ENCODE measurements at regions not wholly inside any gene's neighbourhood (a gene's known extent, or its start where the extent isn't known, plus 50 kb on each side); places are given as distances from the start of the nearest gene placed in this dataset.

DNA sequence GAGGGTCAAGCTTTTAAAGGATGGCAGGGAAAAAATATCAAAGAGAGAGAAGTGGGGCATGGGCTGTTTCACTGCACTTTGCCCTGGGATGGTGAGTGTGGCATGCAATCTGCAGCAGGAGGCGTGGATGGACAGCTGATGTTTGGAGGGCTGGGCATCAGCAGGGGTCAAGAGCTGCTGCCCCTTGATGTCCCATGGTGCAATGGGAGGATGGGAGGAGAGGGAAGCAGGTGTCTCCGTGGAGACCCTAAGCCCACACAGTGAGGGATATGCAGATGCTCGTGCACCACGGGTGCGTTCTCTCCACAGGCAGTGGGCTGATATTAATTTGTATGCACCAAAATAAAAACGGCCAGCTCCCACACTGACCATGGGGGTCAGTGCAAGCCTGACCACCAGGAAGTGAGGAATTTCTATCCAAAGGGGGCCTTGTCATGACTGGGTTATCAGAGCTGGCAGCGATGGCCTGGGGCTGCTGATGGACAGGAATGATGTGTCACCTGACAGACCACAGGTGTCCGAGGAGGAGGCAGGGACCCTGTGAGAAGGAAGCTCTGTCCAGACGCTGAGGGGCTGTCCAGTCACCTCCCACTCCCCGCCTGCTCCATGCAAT is 183.6 kb downstream of the IRF8 start:
- intact Hi-C loops (cut with micrococcal nuclease; ENCODE audit: unreplicated experiment), result no loop called here
- in situ Hi-C loops (cut with HindIII; ENCODE audit: low pct_unique_long_range_greater_than_20kb, low sequenced_read_pairs), result no loop called here
- H3K4me1 ChIP-seq (ENCODE audit: control insufficient read depth, insufficient read depth, low read length), result no peaks in the 10 kb centered on the region
- no peaks in the 10 kb centered on the region for H3K36me3 ChIP-seq (ENCODE audit: control insufficient read depth, insufficient read depth, low read length)
- DNase-seq (ENCODE audit: low read depth, low spot score), result no peak
- TF ChIP-seq POLR2AphosphoS5 (IDR thresholded peaks at IDR 0.05; ENCODE audit: low read depth, low read length) (no peak), TCF7L2 (IDR thresholded peaks at IDR 0.05; ENCODE audit: low read depth, low read length) (no peak), SIN3A (IDR thresholded peaks at IDR 0.05; ENCODE audit: borderline replicate concordance, insufficient read depth, low read depth, low read length) (no peak)
- TF ChIP-seq, protein P1, sequence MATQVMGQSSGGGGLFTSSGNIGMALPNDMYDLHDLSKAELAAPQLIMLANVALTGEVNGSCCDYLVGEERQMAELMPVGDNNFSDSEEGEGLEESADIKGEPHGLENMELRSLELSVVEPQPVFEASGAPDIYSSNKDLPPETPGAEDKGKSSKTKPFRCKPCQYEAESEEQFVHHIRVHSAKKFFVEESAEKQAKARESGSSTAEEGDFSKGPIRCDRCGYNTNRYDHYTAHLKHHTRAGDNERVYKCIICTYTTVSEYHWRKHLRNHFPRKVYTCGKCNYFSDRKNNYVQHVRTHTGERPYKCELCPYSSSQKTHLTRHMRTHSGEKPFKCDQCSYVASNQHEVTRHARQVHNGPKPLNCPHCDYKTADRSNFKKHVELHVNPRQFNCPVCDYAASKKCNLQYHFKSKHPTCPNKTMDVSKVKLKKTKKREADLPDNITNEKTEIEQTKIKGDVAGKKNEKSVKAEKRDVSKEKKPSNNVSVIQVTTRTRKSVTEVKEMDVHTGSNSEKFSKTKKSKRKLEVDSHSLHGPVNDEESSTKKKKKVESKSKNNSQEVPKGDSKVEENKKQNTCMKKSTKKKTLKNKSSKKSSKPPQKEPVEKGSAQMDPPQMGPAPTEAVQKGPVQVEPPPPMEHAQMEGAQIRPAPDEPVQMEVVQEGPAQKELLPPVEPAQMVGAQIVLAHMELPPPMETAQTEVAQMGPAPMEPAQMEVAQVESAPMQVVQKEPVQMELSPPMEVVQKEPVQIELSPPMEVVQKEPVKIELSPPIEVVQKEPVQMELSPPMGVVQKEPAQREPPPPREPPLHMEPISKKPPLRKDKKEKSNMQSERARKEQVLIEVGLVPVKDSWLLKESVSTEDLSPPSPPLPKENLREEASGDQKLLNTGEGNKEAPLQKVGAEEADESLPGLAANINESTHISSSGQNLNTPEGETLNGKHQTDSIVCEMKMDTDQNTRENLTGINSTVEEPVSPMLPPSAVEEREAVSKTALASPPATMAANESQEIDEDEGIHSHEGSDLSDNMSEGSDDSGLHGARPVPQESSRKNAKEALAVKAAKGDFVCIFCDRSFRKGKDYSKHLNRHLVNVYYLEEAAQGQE (IDR thresholded peaks at IDR 0.05; ENCODE audit: insufficient read depth in 1 of 2, low read depth in 2 of 2, low read length in 1 of 2), result no peak
- TF ChIP-seq, protein P2, sequence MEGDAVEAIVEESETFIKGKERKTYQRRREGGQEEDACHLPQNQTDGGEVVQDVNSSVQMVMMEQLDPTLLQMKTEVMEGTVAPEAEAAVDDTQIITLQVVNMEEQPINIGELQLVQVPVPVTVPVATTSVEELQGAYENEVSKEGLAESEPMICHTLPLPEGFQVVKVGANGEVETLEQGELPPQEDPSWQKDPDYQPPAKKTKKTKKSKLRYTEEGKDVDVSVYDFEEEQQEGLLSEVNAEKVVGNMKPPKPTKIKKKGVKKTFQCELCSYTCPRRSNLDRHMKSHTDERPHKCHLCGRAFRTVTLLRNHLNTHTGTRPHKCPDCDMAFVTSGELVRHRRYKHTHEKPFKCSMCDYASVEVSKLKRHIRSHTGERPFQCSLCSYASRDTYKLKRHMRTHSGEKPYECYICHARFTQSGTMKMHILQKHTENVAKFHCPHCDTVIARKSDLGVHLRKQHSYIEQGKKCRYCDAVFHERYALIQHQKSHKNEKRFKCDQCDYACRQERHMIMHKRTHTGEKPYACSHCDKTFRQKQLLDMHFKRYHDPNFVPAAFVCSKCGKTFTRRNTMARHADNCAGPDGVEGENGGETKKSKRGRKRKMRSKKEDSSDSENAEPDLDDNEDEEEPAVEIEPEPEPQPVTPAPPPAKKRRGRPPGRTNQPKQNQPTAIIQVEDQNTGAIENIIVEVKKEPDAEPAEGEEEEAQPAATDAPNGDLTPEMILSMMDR (IDR thresholded peaks at IDR 0.05), result no peak
- BruUV-seq (replicated peaks), result no TSS peak
- no peaks in the 10 kb centered on the region for H3K27me3 ChIP-seq (ENCODE audit: control insufficient read depth, insufficient read depth, low read length)
- ATAC-seq, result no peak
- H3K9me3 ChIP-seq (ENCODE audit: control insufficient read depth, insufficient read depth, low read depth, low read length), result no peaks in the 10 kb centered on the region
- CTCF ChIA-PET, result no interaction called here
- H3K27ac ChIP-seq (ENCODE audit: low read length), result no peak overlapping the region
- POLR2A ChIA-PET, result no interaction called here
- H3K4me3 ChIP-seq (ENCODE audit: low read depth in 2 of 2, low read length in 2 of 2), result no peak overlapping the region

DNA sequence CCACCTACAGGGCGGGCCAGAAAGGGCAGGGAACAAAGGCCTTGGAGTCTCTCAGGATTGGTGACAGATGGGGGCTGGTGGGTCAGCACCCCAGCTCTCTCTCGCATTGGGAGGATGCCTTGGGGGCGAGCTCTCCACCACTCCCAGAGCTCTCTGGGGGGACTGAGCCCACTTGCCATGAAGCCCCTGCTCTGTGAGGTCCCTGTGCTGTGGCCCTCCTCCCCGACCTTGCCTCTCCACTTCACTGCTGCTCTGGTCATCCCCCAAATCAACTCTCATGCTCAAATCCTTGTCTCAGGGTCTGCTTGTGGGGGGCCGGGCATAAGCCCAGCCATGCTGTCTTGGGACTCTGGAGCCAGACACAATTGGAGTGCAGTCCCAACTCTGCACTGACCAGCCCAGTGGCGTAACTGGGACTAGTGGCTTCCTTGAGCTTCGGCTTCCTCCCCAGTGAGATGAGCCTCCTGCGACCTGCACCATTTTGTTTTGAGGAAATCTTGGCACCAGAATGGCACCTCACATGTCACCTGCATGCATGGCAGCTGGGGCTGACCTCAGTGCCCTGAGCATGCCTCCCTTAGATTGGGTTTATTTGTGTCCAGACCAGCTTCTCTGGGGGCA is 184.5 kb downstream of the IRF8 start:
- in situ Hi-C loops (cut with HindIII; ENCODE audit: low pct_unique_long_range_greater_than_20kb, low sequenced_read_pairs) (no loop called here), intact Hi-C loops (cut with micrococcal nuclease; ENCODE audit: unreplicated experiment) (no loop called here)
- no peak overlapping the region for H3K27ac ChIP-seq (ENCODE audit: low read length)
- CTCF ChIA-PET, result no interaction called here
- no peaks in the 10 kb centered on the region for H3K4me1 ChIP-seq (ENCODE audit: control insufficient read depth, insufficient read depth, low read length)
- no peaks in the 10 kb centered on the region for H3K36me3 ChIP-seq (ENCODE audit: control insufficient read depth, insufficient read depth, low read length)
- DNase-seq (ENCODE audit: low read depth, low spot score) (no peak), ATAC-seq (no peak; the same call in 1 of the 2 replicates)
- H3K4me3 ChIP-seq (ENCODE audit: low read depth in 2 of 2, low read length in 2 of 2), result no peak overlapping the region
- POLR2A ChIA-PET, result no interaction called here
- no TSS peak for BruUV-seq (replicated peaks)
- H3K27me3 ChIP-seq (ENCODE audit: control insufficient read depth, insufficient read depth, low read length), result no peaks in the 10 kb centered on the region
- H3K9me3 ChIP-seq (ENCODE audit: control insufficient read depth, insufficient read depth, low read depth, low read length), result no peaks in the 10 kb centered on the region
- TF ChIP-seq POLR2AphosphoS5 (IDR thresholded peaks at IDR 0.05; ENCODE audit: low read depth, low read length), result no peak
- TF ChIP-seq SIN3A (IDR thresholded peaks at IDR 0.05; ENCODE audit: borderline replicate concordance, insufficient read depth, low read depth, low read length), result no peak
- TF ChIP-seq, protein P2 (IDR thresholded peaks at IDR 0.05), result no peak
- TF ChIP-seq, protein P1 (IDR thresholded peaks at IDR 0.05; ENCODE audit: insufficient read depth in 1 of 2, low read depth in 2 of 2, low read length in 1 of 2), result no peak
- no peak for TF ChIP-seq TCF7L2 (IDR thresholded peaks at IDR 0.05; ENCODE audit: low read depth, low read length)

Data from Panc1 (cell line).